ENCODE measurements at regions not wholly inside any gene's neighbourhood (a gene's known extent, or its start where the extent isn't known, plus 50 kb on each side); places are given as distances from the start of the nearest gene placed in this dataset.

DNA sequence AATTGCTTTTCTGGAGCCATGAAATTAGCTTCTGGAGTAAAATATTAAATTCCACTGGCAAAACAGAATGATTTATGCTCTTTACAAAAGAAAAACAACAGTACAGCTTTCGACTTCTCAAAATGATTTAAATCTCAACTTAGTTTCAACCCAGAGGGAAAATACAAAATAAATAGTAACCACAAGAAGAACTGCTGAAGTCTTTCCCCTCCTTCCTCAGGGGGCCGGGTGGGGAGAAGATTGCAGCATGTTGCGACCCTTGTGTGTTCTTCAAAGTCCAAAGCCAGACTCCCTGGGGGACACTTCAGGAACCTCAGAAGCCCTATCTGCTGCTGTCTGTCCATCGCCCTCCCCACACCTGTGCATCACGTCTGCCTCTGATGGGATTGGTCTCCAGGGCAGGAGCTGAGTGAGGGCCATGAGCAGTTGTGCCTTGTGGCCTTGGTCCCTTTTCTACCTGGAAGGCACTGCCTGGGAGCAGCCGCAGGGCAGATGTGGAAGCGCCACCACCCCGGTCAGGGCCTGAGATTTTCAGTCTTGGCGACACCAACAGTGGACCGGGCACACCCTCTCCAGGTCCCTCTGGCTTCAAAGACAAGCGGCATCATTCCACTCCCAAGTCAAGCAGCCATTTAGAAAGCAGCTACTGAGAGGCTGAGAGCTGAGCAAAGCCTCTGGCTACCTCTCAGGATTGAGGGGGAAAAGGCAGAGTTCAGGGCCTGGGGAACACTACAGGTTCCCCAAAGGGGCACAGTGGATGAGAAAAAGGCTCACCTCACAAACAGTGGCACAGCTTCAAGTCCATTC lies 210.1 kb upstream of the RAB6C start:
- DNase-seq = no peak

GRCh38 chr2:129771418-129772189 lies 207.9 kb upstream of the RAB6C start:
- DNase-seq = no peak

GRCh38 chr2:129772190-129772579 lies 207.3 kb upstream of the RAB6C start:
- DNase-seq = no peak

GRCh38 chr2:129775952-129776653 lies 203.4 kb upstream of the RAB6C start:
- no peak for DNase-seq

DNA sequence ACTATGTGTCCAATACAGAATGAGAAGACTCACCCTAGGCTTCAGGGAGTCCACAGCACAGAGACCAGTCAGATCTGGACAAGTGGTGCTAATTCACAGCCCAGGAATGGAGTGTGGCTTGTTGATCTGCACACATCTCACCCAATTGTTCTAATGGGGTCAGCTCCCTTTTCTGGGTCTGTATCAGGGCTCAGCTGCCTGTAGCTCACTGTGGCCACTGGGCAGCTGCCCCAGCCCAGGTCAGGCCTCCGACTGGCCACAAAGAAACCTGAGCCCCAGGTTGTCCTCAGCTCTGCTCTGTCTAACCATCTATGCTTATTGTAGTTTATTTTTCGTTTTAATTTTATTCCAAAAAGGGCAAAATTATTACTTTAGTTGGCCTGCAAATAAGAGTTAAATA lies 202.3 kb upstream of the RAB6C start:
- DNase-seq = no peak

GRCh38 chr2:129777762-129778583 lies 201.5 kb upstream of the RAB6C start:
- DNase-seq = no peak

GRCh38 chr2:129778584-129778877 lies 200.9 kb upstream of the RAB6C start:
- DNase-seq = no peak

GRCh38 chr2:129779783-129780182 lies 199.7 kb upstream of the RAB6C start:
- DNase-seq = no peak

- no peak for DNase-seq
Observed at GRCh38 chr2:129780316-129781270, 198.9 kb upstream of the RAB6C start.

DNA sequence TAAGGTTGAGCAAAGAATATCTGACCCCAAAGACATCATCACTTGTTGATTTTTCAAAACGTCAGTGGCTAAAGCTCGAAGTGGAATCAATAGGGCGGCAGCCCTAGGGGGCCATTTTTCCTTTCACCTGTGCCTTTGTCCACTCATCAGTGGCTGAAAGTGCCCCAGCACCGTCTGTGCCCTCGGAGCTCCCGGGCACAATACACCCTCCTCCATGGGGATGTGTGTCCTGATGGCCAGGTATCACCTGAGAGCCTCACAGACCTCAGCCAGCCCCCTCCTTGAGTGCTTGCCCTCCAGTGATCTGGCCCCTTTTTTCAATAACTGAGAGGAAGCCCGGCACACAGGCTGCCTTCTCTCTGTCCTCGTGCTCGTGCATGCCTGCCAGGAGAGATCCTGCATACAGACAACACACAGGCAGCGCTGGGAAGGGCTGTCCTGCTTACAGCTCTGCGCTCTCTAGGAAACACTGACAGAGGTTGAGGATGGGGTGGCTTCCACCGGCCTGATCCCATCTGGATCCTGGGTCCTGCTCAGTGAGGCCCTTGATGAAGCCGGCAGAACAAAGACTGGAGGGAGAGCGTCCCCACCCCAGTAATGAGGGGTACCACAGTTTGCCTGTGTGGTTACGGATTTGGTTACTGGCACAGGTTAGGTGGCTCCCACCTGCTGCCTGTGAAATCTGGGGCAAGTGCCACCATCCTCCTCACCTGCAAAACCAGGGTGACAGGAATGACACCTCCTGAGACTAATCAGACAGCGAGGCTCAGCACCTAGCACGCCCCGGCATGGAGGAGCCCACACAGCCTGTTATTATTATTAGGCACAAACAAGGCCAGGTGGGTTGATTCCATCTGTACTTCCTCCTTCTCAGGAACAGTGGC lies 197.5 kb upstream of the RAB6C start:
- DNase-seq = no peak

GRCh38 chr2:129782633-129782990 lies 196.9 kb upstream of the RAB6C start:
- DNase-seq = no peak

DNA sequence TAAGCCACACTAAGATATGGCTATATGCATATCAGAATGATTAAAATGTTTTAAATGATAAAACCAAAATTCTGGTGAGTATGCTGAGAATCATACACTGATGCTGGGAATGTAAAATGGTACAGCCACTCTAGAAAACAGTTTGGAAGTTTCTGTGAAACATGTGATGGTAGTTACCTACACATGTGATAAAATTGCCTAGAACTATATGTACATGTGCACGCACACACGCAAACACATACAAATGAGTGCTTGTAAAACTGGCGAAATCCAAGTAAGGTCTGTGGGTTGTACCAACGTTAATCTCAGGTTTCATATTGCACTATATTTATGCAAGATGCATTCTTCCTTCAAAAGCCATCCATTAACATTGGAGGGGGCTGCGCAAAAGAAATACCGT lies 195.0 kb upstream of the RAB6C start:
- no peak for DNase-seq

DNA sequence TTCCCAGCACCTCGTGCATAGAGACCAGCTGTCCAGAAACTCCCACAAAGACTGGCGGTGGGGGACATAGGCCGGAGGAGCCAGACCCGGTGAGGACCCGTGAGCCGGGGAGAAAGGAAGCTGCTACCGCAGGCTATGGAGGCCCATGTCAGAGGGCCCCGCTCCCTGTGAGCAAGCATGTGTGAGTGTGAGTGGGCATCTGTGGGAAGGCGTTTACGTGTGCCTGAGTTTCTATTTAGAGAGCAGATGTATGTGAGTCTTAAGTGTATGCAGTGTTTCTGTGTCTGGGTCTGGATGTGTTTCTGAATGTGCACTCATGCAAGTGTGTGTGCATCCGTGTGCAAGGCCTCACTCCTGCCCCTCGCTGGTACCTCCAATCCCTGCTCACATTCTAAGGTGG lies 187.8 kb upstream of the RAB6C start:
- no peak for DNase-seq

DNA sequence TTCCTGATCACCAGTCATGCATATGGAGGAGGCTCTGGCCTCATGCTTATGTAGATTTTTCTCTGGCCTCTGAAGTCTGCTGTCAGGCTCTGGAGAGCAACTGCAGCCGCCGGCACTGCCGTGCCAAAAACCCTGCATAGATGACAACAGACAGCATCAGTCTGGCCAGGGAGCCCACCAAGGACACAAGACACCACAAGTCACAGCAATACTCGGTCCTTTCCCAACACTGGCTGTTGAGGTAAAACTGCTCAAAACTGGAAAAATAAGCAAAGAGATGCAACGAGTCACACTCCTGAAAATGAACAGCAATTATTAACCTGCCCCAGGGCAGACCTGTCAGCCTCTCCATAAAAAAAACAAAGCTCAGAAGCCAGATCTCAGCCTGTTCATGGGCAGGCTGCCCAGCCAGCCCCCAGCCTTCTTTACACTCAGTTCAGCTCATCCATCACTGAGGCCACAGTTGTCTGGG lies 186.0 kb upstream of the RAB6C start:
- DNase-seq = no peak

- no peak for DNase-seq
Observed at GRCh38 chr2:129794116-129794515, 185.3 kb upstream of the RAB6C start.

DNA sequence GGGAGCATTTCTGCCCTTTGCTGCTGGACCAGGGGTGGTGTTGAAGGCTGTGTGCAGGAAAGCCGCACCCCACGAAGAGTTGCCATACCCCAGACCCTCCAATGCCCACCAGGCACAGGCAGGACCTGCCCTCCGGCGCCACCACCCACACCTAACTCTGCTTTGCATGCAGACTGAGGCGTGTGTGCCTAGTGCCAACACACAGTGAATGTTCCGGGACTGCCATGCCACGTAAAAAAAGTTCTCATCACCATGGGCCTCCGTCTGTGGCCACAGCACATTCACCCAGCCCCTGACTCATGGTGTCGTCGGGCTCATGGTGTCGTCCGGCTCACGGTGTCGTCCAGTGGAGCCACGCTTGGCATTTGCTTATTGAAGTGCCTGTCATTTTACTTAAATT lies 184.9 kb upstream of the RAB6C start:
- DNase-seq = no peak

DNA sequence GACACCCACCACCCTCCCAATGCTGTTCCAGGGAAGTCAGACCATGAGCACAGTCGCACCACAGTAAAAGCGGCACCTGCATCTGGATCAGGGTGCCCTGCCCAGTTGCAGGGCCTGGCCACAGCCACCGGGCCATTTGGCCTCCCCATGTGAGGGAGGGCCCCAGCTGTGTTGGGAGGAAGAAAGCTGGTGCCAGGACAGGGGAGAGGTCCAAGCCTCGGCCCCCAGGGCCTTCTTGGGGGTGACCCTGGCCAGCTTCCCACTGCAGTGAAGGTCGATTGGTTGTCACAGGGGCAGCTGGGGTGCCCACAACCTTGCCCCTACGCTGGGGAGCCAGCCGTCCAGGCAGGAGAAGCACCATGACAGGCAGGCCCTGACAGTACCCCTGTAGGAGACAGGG lies 183.2 kb upstream of the RAB6C start:
- no peak for DNase-seq

DNA sequence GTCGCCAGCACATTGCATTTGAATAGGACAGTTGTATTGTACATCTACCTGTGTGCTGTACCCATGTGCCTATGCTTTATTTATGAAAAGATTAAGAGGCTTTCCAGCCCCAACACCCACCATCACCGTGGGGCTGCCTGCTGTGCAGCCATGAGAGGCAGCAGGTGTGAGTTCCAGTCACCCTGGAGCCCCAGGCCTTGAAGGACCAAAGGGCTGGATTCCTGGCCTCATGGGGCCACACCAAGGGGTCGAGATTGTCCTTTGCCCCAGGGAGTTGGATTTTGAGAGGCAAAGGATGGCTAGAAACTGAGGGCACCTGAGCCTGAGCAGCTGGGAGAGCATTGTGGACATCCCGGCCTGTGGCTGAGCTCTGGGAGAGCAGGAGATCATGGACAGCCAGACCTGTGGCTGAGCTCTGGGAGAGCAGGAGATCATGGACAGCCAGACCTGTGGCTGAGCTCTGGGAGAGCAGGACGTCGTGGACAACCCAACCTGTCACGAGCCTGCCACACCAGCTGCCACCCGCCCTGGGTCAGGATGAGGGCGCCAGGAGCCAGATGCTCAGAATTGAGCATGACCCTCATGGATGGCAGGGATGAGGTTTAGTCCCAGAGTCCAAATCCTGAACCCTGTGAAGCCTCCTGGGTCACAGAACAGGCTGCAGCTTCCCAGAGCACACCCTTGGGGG lies 182.5 kb upstream of the RAB6C start:
- DNase-seq = no peak

- DNase-seq = no peak
Observed at GRCh38 chr2:129797489-129798300, 181.8 kb upstream of the RAB6C start.

- DNase-seq = no peak
Observed at GRCh38 chr2:129798301-129798581, 181.2 kb upstream of the RAB6C start.

All from NCI-H510A treated with DMSO at 0.1 percent for 48 hours (cell line).